H9 (cell line): ENCODE measurements at regions not wholly inside any gene's neighbourhood (a gene's known extent, or its start where the extent isn't known, plus 50 kb on each side); places are given as distances from the start of the nearest gene placed in this dataset.

ENCODE experiments used
- DNase-seq: peaks from one replicate; pipeline ENCODE4 v3.0.0-alpha.2; 2017
- H2AFZ ChIP-seq: one replicate; pipeline ENCODE4 v1.6.1; 2013; ENCODE audit warnings: mild to moderate bottlenecking, low read length, control low read depth, moderate library complexity
- H2AK5ac ChIP-seq: 2 replicates; pipeline ENCODE4 v1.6.1; 2013; ENCODE audit warnings: low read length, control low read depth, mixed read lengths; ENCODE audit not compliant: insufficient read length
- H2BK120ac ChIP-seq: one replicate; pipeline ENCODE4 v1.6.1; 2013; ENCODE audit warnings: low read depth, mild to moderate bottlenecking, low read length, control low read depth, inconsistent platforms; ENCODE audit not compliant: poor library complexity, severe bottlenecking
- H2BK12ac ChIP-seq: 2 replicates; pipeline ENCODE4 v1.6.1; 2013; ENCODE audit warnings: low read length, control low read depth, mixed read lengths, low read depth; ENCODE audit not compliant: insufficient read length
- H2BK15ac ChIP-seq: 2 replicates; pipeline ENCODE4 v1.6.1; 2013; ENCODE audit warnings: low read depth, low read length, control low read depth
- H2BK20ac ChIP-seq: one replicate; pipeline ENCODE4 v1.6.1; 2013; ENCODE audit warnings: low read depth, mild to moderate bottlenecking, low read length, control low read depth, inconsistent platforms; ENCODE audit not compliant: poor library complexity, severe bottlenecking
- H2BK5ac ChIP-seq: 2 replicates; pipeline ENCODE4 v1.6.1; 2013; ENCODE audit warnings: low read length, control low read depth, mixed read lengths; ENCODE audit not compliant: insufficient read length
- H3K14ac ChIP-seq: 2 replicates; pipeline ENCODE4 v1.6.1; 2013; ENCODE audit warnings: low read length, control low read depth; ENCODE audit not compliant: insufficient read depth
- H3K18ac ChIP-seq: 2 replicates; pipeline ENCODE4 v1.6.1; 2013; ENCODE audit warnings: low read depth, mild to moderate bottlenecking, mixed read lengths, low read length, control low read depth; ENCODE audit not compliant: insufficient read length
- H3K23ac ChIP-seq: 2 replicates; pipeline ENCODE4 v1.6.1; 2013; ENCODE audit warnings: low read length, control low read depth, mixed read lengths, low read depth; ENCODE audit not compliant: insufficient read length
- H3K23me2 ChIP-seq: 2 replicates; pipeline ENCODE4 v1.6.1; 2013; ENCODE audit warnings: low read depth, mild to moderate bottlenecking, mixed read lengths, low read length, control low read depth; ENCODE audit not compliant: insufficient read length, poor library complexity, severe bottlenecking
- H3K27ac ChIP-seq: 2 replicates; pipeline ENCODE4 v1.5.1; 2013; ENCODE audit warnings: low read length, control low read depth, mixed read lengths, low read depth; ENCODE audit not compliant: insufficient read length
- H3K27me3 ChIP-seq: 2 replicates; pipeline ENCODE4 v1.6.1; 2013; ENCODE audit warnings: low read length, control low read depth, inconsistent platforms; ENCODE audit not compliant: insufficient read depth
- H3K4ac ChIP-seq: 2 replicates; pipeline ENCODE4 v1.6.1; 2013; ENCODE audit warnings: low read depth, mild to moderate bottlenecking, control low read depth, inconsistent platforms, low read length, moderate library complexity
- H3K4me1 ChIP-seq: 2 replicates; pipeline ENCODE4 v1.6.1; 2013; ENCODE audit warnings: low read length, control low read depth, inconsistent platforms; ENCODE audit not compliant: insufficient read depth
- H3K4me2 ChIP-seq: 2 replicates; pipeline ENCODE4 v1.6.1; 2013; ENCODE audit warnings: low read length, control low read depth, mixed read lengths; ENCODE audit not compliant: insufficient read length, insufficient read depth
- H3K56ac ChIP-seq: 2 replicates; pipeline ENCODE4 v1.6.1; 2013; ENCODE audit warnings: low read depth, mild to moderate bottlenecking, mixed read lengths, low read length, control low read depth; ENCODE audit not compliant: insufficient read length
- H3K79me1 ChIP-seq: 2 replicates; pipeline ENCODE4 v1.6.1; 2013; ENCODE audit warnings: low read depth, mild to moderate bottlenecking, moderate library complexity, low read length, control low read depth, inconsistent platforms; ENCODE audit not compliant: insufficient read depth, poor library complexity, severe bottlenecking
- H3K79me2 ChIP-seq: 2 replicates; pipeline ENCODE4 v1.6.1; 2013; ENCODE audit warnings: low read length, control low read depth, inconsistent platforms; ENCODE audit not compliant: insufficient read depth
- H3K9ac ChIP-seq: 2 replicates; pipeline ENCODE4 v1.6.1; 2013; ENCODE audit warnings: low read length, control low read depth, mixed read lengths; ENCODE audit not compliant: insufficient read length; ENCODE audit errors: extremely low read depth
- H3K9me3 ChIP-seq: one replicate; pipeline ENCODE4 v1.6.1; 2013; ENCODE audit warnings: low read depth, low read length, inconsistent platforms; ENCODE audit not compliant: control insufficient read depth
- H3T11ph ChIP-seq: one replicate; pipeline ENCODE4 v1.6.1; 2013; ENCODE audit warnings: mild to moderate bottlenecking, low read length, control low read depth, inconsistent platforms
- H4K20me1 ChIP-seq: one replicate; pipeline ENCODE4 v1.6.1; 2013; ENCODE audit not compliant: control insufficient read depth, insufficient read length, insufficient read depth
- H4K5ac ChIP-seq: 2 replicates; pipeline ENCODE4 v1.6.1; 2013; ENCODE audit warnings: low read depth, mild to moderate bottlenecking, mixed read lengths, low read length, control low read depth; ENCODE audit not compliant: insufficient read length
- H4K8ac ChIP-seq: replicated peaks from 2 replicates; pipeline ENCODE4 v1.6.1; 2013; ENCODE audit warnings: low read length, control low read depth, mixed read lengths, low read depth; ENCODE audit not compliant: insufficient read length
- H4K91ac ChIP-seq: 2 replicates; pipeline ENCODE4 v1.6.1; 2013; ENCODE audit warnings: low read depth, mild to moderate bottlenecking, moderate library complexity, mixed read lengths, low read length, control low read depth; ENCODE audit not compliant: insufficient read length
- H3K27ac Mint-ChIP-seq, 3 experiments: 2 replicates in 2 of 3; 3 replicates in 1 of 3; pipeline ENCODE4 v1.8.0; 2020 to 2021; ENCODE audit warnings: mixed read lengths in 3 of 3, mild to moderate bottlenecking in 1 of 3, moderate library complexity in 1 of 3
- H3K27me3 Mint-ChIP-seq: 2 replicates; pipeline ENCODE4 v1.8.0; 2021; ENCODE audit warnings: low read depth, mild to moderate bottlenecking, moderate library complexity, mixed read lengths
- H3K36me3 Mint-ChIP-seq, 3 experiments: 2 replicates in 2 of 3; 3 replicates in 1 of 3; pipeline ENCODE4 v1.8.0; 2020 to 2021; ENCODE audit warnings: low read depth in 3 of 3, mixed read lengths in 3 of 3; ENCODE audit not compliant: insufficient read depth in 1 of 3
- H3K4me1 Mint-ChIP-seq, 2 experiments: 2 replicates each; pipeline ENCODE4 v1.8.0; 2020; ENCODE audit warnings: mixed read lengths in 2 of 2
- H3K4me3 Mint-ChIP-seq, 2 experiments: 2 replicates in 1 of 2; 3 replicates in 1 of 2; pipeline ENCODE4 v1.8.0; 2020 to 2021; ENCODE audit warnings: mild to moderate bottlenecking in 2 of 2, mixed read lengths in 2 of 2, moderate library complexity in 1 of 2
- H3K9me3 Mint-ChIP-seq, 2 experiments: 2 replicates in 1 of 2; 3 replicates in 1 of 2; pipeline ENCODE4 v1.8.0; 2020; ENCODE audit warnings: mild to moderate bottlenecking in 2 of 2, mixed read lengths in 2 of 2, moderate library complexity in 1 of 2
- CTCF ChIP-seq: fragments of 200-600 bp; sonication (generic); conservative IDR thresholded peaks from 3 replicates; pipeline ENCODE4 v1.8.0; 2021; ENCODE audit warnings: antibody characterized with exemption, mild to moderate bottlenecking
- WGBS: extraction: QIAGEN DNeasy Blood & Tissue Kit; methylation state at CpG from one replicate; pipeline ENCODE4 v1.1.7; 2013; ENCODE audit warnings: missing lambda C conversion rate, low lambda C conversion rate, mixed read lengths; ENCODE audit not compliant: insufficient read length; ENCODE audit errors: extremely low coverage; 5-methylcytosine and 5-hydroxymethylcytosine counted together

- Histone ChIP-seq H3K79me2 (no peaks in the 10 kb centered on the region), H2BK12ac (no peak overlapping the region), H3K23me2 (no peaks in the 10 kb centered on the region), H3K56ac (no peak overlapping the region), H4K5ac (no peak overlapping the region), H4K20me1 (no peaks in the 10 kb centered on the region), H3K9me3 (no peaks in the 10 kb centered on the region), H4K91ac (no peak overlapping the region), H2BK15ac (no peak overlapping the region), H3K79me1 (no peaks in the 10 kb centered on the region), H3K9ac (no peak overlapping the region), H3K4me1 (no peaks in the 10 kb centered on the region; the same call in 1 of the 2 replicates), H3K18ac (no peak overlapping the region), H3K4me2 (no peak overlapping the region), H3K23ac (no peak overlapping the region), H2AFZ (no peak overlapping the region), H2BK120ac (no peak overlapping the region), H2BK20ac (no peak overlapping the region), H3K14ac (no peak overlapping the region), H3K4ac (no peak overlapping the region), H2BK5ac (no peak overlapping the region), H4K8ac (no peak overlapping the region), H2AK5ac (no peak overlapping the region), H3K27ac (no peak overlapping the region), H3K27me3 (no peaks in the 10 kb centered on the region), H3T11ph (no peak overlapping the region)
- Mint-ChIP-seq H3K36me3 (no peaks in the 10 kb centered on the region), H3K4me1 (no peaks in the 10 kb centered on the region), H3K4me3 (no peak overlapping the region), H3K9me3 (peaks cover 2 to 4% of the 10 kb centered on the region in 2 experiments; a peak in 3 of 5 replicates), H3K27ac (no peak overlapping the region), H3K27me3 (peaks cover 2% of the 10 kb centered on the region; the same call in 1 of the 2 replicates)
- no peak for TF ChIP-seq CTCF
- no CpG with 5 or more reads among the region's 3 CpGs for WGBS
- no peak for DNase-seq
Measured at GRCh38 chr12:118501489-118501888, 125.1 kb downstream of the SUDS3 start.
